NCI-H146 (cell line): ENCODE measurements at regions not wholly inside any gene's neighbourhood (a gene's known extent, or its start where the extent isn't known, plus 50 kb on each side); places are given as distances from the start of the nearest gene placed in this dataset.

Experiments used
- DNase-seq: peaks from one replicate; lab custom pipeline; 2025; lab: John Stamatoyannopoulos, UW

DNA sequence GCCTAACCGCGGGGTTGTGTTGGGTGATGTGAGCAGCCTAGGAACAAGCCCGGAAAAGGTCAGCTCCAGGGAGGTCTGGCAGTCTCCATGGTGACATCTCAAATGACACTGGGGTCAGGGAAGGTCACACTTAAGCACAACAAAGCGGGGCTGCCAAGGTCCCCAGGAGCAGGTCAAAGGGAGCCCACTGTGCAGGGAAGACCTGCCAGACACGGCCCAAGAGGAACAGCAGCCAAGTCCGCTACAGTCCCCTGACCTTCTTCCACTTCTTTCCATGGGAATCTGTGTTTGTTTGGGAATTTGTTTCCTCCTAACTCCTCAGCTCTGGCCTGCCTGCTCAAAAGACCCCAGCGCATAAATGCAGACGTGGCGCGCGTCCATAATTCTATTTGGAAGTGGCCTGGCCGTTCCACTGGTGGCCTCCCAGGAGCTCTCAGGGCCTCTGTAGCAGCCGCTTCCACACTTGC lies 232.1 kb upstream of the COPS8 start:
- no peak for DNase-seq

DNA sequence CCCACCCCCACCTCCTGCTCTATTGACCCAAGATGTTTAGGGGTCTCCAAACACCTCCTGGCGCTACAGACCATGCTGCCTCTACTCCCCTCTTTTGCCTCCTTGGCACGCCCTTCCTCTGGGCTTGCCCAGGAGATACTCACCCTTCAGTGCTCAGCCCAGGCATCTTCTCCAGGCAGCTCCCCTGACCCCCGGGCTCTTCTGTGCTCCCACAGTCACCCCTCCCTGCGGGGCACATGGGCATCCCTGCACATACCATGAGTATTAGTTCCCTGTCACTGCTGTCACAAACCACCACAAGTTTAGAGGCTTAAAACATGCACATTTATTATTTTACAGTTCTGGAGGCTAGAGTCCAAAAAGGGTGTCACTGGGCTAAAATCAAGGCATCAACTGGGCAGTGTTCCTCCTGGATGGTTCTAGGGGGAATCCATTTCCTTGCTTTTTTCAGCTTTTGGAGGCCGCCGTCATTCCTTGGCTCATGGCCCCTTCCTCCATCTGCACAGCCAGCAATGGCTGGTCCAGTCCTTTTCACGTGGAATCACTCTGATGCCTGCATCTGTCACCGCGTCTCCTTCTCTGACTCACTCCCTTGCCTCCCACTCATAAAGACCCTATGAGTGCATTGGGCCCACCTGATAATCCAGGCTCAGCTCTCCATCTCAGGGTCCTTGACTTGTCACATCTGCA lies 230.4 kb upstream of the COPS8 start:
- no peak for DNase-seq

DNA sequence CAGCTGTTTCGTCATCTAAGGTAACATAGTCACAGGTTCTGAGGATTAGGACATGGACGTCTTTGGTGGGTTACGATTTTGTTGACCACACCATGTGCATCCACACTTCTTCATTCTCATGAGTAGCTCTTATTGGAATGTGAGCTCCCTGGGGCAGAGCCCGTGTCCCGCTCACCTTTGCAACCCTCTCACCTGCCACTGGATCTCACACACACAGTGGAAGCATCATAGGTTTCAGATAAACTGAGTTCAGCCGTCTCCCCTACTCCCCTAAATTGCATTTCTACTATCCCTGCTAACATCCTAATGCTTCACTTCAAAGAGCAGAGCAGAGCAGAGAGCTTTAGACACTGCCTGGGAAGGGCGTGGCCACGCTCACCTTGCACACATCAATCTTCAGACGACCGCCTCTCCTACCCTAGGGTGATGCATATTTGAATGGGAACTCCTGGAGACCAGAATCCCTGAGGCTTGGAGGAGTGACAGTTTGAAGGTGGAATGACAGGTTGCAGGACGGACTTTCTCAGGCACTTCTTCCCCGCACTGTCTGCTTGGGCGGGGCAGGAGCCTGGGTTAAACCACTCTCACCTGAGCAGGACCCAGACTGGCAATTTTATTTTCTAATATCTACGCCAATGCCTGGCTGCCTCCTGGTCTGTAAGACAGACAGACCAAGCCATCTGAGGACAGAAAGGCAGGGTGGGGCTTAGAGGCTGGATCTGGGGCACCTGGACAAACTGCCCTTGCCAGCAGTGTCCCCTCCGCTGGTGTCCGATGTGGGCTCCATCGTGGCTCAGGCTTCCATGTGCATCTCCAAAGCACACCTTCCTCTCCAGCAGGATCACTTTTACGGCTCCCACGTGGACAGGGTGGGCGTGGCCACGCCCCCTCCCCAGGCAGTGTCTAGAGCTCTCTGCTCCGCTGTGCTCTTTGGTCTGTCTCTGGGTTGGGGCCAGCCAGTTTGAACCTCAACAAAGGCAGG lies 229.5 kb upstream of the COPS8 start:
- DNase-seq = no peak

DNA sequence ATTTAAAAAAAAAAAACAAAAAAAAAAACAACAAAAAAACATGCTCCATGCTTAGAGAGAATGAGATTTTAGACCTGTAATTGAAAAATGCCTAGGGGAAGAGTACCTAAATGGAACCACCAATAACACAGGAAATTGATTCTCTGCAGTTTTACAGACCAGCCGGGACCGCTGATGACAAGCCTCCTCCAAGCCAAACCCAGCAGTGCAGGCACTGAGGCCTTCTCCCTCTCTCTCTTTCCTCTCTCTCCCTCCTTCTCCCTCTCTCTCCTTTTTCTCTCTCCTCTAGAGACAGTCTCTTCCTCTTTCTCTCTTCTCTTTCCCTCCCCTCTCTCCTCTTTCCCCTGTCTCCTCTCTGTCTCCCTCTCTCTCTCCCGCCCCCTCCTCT lies 228.8 kb upstream of the COPS8 start:
- no peak for DNase-seq

DNA sequence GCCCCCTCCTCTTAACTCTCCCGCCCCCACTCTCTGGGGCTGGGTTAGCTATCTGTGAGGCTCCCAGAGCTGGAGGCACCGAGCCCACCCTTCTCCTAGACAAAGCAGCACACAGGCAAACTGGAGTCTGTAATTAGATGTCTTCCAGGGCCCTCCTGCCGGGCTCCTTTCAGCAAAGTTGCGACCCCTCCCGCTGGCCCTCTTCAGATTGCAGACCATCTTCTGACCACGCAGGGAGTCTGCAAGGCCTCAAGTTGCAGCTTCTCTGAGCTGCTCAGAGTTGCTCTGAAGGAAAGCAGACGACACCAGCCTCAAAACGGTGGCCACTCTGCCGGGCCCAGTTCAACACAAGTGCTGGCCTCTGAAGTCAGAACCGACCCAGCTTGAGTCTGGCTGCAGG lies 228.4 kb upstream of the COPS8 start:
- DNase-seq = no peak

DNA sequence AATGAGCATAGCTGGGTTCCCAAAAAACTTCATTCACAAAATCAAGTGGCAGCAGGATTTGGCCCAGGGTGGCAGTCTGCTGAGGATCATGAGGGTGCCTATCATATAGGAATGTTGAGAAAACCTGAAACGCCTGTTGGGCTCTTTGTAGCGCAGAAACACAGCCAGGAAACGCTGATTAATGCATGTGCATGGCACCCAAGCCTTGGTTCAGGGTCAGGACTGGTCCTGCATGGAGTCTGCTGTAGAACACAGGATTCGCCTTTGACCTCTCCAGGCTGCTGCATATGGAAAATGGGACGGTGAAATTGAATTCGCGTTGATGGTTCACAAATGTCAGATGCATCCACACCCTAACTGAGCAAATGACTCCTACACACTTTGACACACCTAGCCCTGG lies 227.9 kb upstream of the COPS8 start:
- no peak for DNase-seq

DNA sequence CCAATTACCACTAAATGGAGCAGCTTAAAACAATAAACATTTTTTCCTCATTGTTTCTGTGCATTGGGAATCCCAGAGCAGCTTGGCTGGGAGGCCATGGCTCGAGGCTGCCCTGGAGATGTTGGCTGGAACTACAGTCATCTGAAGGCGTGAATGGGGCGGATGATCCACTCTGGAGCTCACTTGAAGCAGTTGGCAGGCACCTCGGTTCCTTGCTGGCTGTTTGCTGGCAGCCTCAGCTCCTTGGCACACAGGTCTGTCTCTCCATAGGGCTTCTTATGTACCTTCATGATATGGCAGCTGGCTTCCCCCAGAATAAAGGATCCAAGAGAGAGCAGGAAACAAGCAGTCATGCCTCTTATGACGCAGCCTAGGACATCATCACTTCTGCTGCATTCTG lies 227.0 kb upstream of the COPS8 start:
- DNase-seq = no peak

DNA sequence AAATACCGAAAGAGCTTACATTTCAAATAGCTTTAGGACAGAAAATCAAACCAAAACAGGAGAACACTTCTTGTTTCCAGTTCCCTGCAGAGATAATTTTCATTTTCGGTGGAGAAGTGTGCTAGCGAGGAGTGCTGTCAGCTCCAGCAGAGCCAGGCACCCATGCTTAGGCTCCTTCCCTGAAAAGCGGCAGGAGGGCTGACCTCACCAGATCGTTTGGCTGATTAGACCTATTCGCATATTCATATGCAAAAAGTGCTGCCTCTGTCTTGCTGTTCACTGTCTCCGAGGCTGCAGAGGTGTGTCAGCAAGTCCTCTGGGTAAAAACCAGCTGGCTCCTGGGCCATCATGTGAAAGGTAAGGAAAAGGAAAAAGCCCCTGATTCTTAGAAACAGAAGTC lies 225.8 kb upstream of the COPS8 start:
- DNase-seq = no peak

DNA sequence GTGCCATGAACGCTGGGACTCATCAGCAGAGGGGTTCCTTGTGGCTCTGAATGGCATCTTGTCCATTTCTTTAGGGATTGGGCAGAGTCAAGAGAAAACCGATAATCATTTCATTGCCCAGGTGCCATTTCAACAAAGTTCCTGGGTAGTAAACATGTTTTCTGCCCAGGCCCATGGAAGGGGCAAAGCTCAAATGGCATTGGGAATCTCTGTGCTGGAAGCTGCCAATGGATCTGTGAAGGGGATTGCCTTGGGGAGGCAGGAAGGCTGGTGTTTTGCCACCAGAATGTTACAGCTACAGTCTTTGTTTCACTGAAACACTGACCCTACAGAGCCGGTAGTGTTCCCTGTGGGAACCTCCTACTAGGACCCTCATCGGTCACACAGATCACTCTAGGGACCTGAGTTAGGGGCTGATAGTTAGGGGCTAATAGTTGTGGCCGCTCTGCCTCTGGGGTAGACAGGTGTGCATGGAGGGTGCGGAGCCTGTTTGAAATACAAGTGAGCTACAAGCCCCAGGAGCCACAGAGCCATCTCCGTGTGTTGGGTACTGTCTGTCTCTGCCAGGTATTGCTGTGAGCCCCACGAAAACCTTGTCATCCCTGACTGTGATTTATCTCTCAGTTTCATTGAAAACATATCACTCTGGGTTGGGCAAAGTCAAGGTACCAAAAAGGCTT lies 224.4 kb upstream of the COPS8 start:
- DNase-seq = no peak

DNA sequence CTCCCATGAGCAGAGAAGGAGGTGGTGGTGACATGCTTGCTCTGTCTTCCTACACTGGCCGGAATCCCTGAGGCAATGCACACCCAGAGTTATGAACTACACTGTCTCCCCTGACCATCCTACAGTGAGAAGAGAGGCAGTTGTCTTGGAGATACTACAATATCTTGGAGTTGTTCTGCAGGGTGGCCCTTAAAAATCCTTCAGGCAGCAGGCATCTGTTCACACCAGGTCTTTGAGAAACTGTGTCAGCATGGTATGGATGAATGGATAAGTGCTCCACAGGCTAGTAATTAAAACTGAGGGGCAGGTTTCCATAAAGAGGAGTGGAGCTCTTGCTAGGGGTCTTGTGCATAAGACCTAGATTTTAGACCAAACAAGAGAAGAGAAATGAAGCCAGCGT lies 223.7 kb upstream of the COPS8 start:
- DNase-seq = no peak

DNA sequence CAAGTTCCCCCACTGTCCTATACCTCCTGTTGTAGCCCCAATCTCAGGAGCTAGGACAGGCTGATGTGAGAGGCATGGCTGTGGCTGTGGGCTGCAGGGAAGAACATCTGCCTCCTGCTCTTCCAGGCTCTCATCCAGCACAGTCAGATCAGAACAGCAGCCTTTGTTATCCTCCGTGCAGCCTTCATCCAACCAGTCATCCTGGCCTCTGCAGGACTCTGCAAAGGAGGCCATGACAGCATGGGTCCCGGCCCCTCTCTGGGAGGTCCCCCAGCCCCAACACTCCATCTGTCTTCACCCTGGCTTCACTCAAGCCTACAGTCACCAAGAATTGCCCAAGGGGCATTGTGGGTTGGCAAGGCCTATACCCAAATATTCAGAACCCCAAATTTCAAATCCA lies 223.2 kb upstream of the COPS8 start:
- no peak for DNase-seq

DNA sequence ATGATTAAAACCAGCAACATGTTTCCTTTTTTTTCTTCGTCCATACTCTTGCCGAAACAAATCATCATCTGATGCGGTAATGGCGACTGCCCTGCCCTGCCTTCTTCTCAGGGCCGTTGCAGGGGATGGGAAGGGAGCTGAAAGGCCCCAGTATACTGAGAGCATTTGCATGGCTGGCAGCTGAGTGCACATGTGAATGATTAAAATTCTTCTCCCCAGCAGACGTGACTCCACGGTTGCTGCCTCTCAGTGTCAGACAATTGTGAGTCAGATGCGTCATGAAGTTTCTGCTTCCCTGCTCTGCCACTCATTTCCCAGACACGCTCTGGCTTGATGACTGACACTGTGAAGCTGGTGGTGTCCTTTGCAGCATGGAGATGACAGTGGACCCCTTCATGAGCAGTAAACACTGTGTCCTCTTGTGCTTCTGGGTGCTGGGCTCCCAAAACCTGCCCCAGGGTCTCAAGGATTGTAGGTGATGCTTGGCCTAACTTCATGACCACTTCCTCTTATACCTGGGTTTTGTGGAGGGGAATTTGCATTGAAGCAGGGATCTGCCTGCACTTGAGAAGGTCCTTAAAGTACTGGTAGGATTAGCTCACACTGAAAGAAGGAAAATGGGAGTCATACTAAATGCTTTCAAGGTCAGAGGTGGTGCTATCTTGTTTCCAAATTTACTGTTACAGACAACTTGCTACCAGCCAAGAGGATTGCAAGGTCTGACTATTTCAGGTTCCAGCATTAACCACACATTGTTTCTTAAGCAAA lies 222.5 kb upstream of the COPS8 start:
- no peak for DNase-seq

DNA sequence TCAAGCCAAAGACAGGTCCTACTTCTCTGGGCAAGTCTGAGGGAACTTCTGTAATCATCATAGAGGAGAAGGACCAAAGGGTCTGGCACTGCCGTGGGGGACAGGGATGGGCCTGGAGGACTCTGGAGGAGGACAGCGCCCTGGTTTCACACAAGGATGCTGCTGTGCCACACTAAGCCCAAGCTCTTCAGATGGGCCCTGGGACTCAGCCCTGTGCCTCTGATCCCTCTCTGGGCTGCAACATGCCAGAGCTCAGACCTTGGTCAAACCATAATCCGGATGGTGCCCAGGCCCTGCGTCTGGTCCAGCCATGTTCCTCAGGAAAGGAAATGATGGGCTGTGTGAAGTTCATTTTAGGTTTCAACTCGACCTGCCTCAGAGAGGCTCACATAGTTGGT lies 222.0 kb upstream of the COPS8 start:
- no peak for DNase-seq

DNA sequence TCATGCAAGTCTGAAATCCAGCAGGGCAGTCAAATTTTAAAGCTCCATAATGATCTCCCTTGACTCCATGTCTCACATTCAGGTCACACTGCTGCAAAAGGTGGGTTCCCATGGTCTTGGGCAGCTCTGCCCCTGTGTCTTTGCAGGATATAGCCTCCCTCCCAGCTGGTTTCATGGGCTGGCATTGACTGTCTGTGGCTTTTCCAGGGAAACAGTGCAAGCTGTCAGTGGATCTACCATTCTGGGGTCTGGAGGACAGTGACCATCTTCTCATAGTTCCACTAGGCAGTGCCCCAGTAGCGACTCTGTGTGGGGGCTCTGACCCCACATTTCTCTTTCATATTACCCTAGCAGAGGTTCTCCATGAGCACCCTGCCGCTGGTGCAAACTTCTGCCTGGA lies 220.6 kb upstream of the COPS8 start:
- DNase-seq = no peak

DNA sequence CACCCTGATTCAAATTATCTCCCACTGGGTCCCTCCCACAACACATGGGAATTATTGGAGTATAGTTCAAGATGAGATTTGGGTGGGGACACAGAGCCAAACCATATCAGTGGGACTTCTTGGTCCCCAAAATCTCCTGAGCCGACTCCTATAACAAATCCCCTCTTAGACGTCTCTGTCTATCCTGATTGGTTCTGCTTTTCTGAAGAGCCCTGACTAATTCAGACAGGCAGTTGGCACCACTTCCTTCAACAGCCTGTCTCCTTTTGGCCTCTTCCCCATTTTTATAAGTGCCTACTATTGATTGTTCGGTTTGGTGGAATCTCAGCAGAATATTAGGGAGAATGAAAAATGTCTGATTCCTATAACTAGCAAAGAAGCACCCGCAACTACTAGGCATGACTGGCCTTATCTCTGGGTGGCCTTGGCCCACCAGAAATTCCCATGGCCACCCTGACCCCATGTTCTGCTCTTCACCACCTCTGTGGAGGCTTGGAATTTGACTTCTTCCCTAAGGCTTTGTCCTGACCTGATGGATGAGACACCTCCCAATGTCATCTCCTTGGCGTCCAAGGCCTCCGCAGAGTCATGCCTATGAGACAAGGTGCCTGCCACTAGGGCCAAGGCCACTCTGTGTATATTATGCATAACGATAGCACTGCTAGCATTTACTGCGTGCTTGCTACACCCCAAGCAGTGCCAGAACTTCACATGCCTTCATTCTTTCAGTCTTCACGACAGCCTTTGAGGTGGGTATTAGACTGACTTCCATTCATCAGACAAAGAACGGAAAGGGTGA lies 218.9 kb upstream of the COPS8 start:
- no peak for DNase-seq

DNA sequence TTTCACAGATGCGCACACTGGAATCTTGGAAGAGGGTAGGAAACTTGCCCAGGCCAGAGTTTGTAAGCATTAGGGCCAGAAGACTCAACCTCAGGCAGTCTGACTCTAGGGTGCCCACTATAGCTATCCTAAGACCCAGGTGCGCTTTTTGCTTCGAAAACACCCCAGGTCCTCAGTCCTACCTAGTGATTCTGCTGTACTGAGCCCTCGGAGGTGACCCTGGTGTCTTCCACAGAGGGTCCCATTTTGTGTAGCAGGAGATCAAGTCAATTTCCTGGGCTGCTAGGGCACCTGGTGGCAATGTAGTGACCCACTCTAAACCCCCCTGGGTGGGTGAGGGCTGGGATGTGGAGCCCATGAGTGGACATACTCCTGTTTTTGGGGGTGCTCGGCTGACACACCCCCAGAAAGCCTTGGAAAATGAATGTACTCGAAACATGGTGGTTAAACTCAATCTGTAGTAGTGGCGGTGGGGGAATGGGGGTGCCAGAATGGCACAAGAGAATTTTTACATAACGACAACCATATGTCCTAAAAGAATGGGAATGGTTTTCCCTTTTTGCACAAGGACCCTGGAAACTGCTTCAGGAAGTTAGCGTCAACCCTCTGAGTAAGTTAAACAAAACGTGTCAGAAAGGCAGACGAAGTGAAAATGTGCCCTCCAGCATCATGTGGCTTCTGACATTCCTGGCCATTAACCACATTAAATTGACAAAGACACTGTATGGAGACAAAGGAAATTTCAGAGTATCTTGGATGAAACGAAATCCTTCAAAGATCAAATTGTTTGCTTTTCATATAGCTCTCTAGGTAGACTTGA lies 218.0 kb upstream of the COPS8 start:
- DNase-seq = no peak

DNA sequence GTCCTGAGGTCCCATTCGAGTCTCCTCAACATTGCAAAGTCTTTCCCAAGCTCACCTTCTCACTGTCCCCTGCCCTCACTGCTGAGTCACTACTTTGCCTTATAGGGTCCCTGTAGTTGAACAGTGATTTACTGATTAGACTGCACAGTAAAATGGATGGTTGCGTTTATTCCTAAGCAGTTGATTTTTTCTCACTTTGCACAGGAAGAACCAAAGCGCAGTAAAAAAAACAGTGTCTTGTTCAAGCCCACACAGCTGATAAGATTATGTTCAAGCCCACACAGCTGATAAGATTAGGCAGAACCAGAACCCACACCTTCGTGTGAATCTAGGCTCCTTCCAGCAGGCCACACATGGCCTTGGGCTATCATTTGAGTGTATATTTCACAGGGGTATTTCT lies 215.3 kb upstream of the COPS8 start:
- DNase-seq = no peak

DNA sequence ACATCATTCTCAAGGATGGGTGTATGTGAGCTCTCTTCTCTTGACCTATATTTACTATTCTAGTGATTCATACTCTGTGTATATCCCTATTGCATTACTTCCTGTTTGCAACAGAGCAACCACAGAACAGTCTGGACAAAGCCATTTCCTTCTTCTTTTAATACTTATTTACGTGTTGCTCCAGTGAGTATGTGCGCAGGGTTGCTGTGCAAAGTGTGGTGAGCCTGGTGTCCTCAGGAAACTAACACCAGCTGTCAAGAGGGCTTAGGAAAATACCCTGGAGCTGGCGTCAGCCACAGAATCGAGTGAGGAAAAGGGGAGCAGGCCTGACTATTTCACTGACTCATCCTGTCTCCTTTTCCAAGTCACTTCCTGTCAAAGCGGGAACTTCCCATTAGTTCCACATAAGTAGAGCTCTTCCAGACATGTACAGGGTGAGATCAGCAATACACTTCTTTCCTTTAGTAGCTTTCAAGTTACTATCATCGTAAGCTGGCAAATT lies 214.1 kb upstream of the COPS8 start:
- no peak for DNase-seq

DNA sequence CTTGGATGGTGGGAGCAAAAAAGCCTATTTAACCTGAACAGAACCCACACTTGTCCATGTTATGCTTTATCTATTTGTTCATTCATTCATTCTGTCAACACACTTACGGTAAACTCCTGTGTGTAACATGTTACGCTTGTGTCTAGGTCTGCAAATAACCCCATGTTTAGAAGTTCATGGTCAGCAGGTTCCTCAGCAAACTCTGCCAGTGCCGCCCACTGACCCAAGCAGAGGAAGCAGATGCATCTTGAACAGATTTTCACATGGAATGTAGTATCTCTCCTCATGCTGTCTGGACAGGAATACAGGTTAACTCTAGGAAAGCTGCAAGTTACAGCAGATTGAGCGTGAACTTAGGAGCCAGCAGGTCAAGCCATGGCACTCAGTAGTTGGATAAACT lies 213.7 kb upstream of the COPS8 start:
- no peak for DNase-seq

DNA sequence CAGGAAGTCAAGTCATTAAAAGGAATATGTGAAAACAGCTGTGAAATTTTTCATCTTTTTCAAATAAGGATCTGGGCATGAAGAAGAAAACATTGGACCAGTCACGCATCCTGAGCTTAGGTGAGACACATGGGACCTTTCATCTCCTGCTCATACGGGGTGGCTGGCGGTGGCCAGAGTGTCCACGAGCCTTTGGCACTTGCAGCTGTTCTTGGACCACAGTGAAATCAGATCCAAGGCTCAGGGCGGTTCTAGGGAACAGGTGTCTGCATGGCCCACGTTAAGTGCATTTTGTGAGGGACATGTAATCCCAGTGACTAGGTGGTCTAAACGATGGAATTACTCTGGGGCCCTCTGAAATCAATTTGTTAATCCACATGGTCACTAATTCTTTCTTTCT lies 212.7 kb upstream of the COPS8 start:
- no peak for DNase-seq
